Fibroblast of the conjunctiva (primary cell): ENCODE measurements at regions not wholly inside any gene's neighbourhood (a gene's known extent, or its start where the extent isn't known, plus 50 kb on each side); places are given as distances from the start of the nearest gene placed in this dataset.

ENCODE experiments used
- DNase-seq: peaks from one replicate; pipeline ENCODE4 v3.0.0-alpha.2; 2010; ENCODE audit warnings: low read depth

- no peak for DNase-seq
These were observed 67.1 kb upstream of the PRKX start for GRCh38 chrX:3780564-3780963.

GRCh38 chrX:3779546-3779945 is 66.1 kb upstream of the PRKX start:
- no peak for DNase-seq

- DNase-seq = no peak
These were observed 64.0 kb upstream of the PRKX start for GRCh38 chrX:3777416-3777815.

GRCh38 chrX:3771766-3772165 is 58.3 kb upstream of the PRKX start:
- DNase-seq = no peak

- DNase-seq = no peak
These were observed 55.4 kb upstream of the PRKX start for GRCh38 chrX:3768881-3769280.
